HG03108 (cell line): ENCODE measurements at regions not wholly inside any gene's neighbourhood (a gene's known extent, or its start where the extent isn't known, plus 50 kb on each side); places are given as distances from the start of the nearest gene placed in this dataset.

Source experiments
- ATAC-seq: cut with Tn5 transposase; IDR thresholded peaks from one replicate; pipeline ENCODE4 v1.9.1; 2021; ENCODE audit warnings: moderate library complexity; ENCODE audit not compliant: unreplicated experiment

- ATAC-seq, result no peak
Measured at GRCh38 chr18:72368308-72368707, 175.8 kb downstream of the CBLN2 start.

GRCh38 chr18:72360634-72361033 is 183.5 kb downstream of the CBLN2 start:
- no peak for ATAC-seq

- ATAC-seq, result no peak
Measured at GRCh38 chr18:72342933-72343332, 201.2 kb downstream of the CBLN2 start.

- no peak for ATAC-seq
Measured at GRCh38 chr18:72339976-72340375, 204.2 kb downstream of the CBLN2 start.

GRCh38 chr18:72336786-72337185 is 207.4 kb downstream of the CBLN2 start:
- ATAC-seq, result no peak

GRCh38 chr18:72329533-72329932 is 214.6 kb downstream of the CBLN2 start:
- no peak for ATAC-seq

GRCh38 chr18:72325307-72325706 is 218.8 kb downstream of the CBLN2 start:
- no peak for ATAC-seq

- ATAC-seq, result no peak
Measured at GRCh38 chr18:72324677-72325076, 219.5 kb downstream of the CBLN2 start.

- no peak for ATAC-seq
Measured at GRCh38 chr18:72316497-72316896, 227.6 kb downstream of the CBLN2 start.

GRCh38 chr18:72283148-72283925 is 260.8 kb downstream of the CBLN2 start:
- no peak for ATAC-seq

GRCh38 chr18:72273025-72273424 is 271.1 kb downstream of the CBLN2 start:
- no peak for ATAC-seq

GRCh38 chr18:72261590-72261989 is 282.6 kb downstream of the CBLN2 start:
- ATAC-seq, result no peak

GRCh38 chr18:72246076-72246475 is 298.1 kb downstream of the CBLN2 start:
- ATAC-seq, result no peak

GRCh38 chr18:72235422-72235821 is 308.7 kb downstream of the CBLN2 start:
- ATAC-seq, result no peak

GRCh38 chr18:72233106-72233505 is 311.0 kb downstream of the CBLN2 start:
- no peak for ATAC-seq

GRCh38 chr18:72232644-72233043 is 311.5 kb downstream of the CBLN2 start:
- no peak for ATAC-seq

- no peak for ATAC-seq
Measured at GRCh38 chr18:72225958-72226357, 318.2 kb downstream of the CBLN2 start.

- ATAC-seq, result no peak
Measured at GRCh38 chr18:72223733-72224132, 320.4 kb downstream of the CBLN2 start.

GRCh38 chr18:72208920-72209676 is 335.0 kb downstream of the CBLN2 start:
- ATAC-seq, result no peak

GRCh38 chr18:72207280-72207679 is 336.9 kb downstream of the CBLN2 start:
- ATAC-seq, result no peak

- no peak for ATAC-seq
Measured at GRCh38 chr18:72206814-72207213, 337.3 kb downstream of the CBLN2 start.

GRCh38 chr18:72201032-72201431 is 343.1 kb downstream of the CBLN2 start:
- no peak for ATAC-seq
